ENCODE measurements at regions not wholly inside any gene's neighbourhood (a gene's known extent, or its start where the extent isn't known, plus 50 kb on each side); places are given as distances from the start of the nearest gene placed in this dataset.
"Not testable (repeated sequence)": the region's sequence is repeated elsewhere in the genome, so short reads cannot be mapped to it uniquely, and the experiment has no call there.

DNA sequence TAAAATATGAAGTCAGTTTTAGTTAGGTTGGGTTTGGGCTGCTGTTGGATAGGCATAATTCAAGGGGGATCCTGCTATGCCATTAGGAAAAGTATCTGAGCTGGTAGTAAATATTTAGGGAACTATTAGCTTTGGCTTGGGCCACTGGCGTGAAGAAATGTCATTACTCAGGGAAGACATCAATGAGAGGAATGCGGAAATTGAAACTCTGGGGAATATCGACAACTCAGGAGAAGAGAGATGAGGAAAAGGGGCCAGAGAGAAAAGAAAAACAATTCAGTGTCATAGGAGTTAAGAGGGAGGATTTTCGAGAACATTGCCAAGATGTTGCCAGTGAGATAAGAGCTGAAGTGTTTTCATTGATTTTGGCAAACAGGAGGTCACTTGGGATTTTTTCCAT is 149.7 kb upstream of the PARD3B start:
- no peaks in the 10 kb centered on the region for H3K36me3 ChIP-seq
- H3K4me1 ChIP-seq, result no peaks in the 10 kb centered on the region
- intact Hi-C loops (cut with DNase I), result no loop called here
- WGBS, result 82% methylated on average over 4 of the region's 4 CpGs
- no peak for DNase-seq (ENCODE audit: extremely low spot score)
- no peaks in the 10 kb centered on the region for H3K27me3 ChIP-seq
- H3K4me3 ChIP-seq, result no peak overlapping the region
- no peak for TF ChIP-seq EP300 (IDR thresholded peaks at IDR 0.05)
- TF ChIP-seq POLR2A (IDR thresholded peaks at IDR 0.05; ENCODE audit: low read depth), result no peak
- no peak for TF ChIP-seq CTCF (IDR thresholded peaks at IDR 0.05)
- no peak for TF ChIP-seq POLR2AphosphoS5 (IDR thresholded peaks at IDR 0.05)
- H3K9me3 ChIP-seq, result no peaks in the 10 kb centered on the region
- no peak overlapping the region for H3K27ac ChIP-seq (replicated peaks in 1 of 4)

DNA sequence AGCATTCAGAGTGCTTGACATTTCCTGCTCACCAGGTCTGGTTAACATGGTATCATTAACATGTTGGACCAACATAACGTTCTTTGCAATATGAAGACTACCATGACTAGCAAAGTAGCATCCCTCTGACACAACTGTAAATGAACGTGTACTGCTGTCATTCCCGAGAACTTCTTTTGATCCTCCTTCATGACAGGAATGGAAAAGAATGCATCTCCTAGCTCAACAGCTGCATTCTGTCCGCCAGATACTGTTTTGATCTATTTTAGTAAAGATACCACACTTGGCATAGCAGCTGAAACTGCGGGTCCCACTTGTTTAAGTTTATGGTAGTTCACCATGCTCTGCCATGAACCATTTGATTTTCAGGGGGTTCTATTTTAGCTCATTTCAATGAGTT is 144.2 kb upstream of the PARD3B start:
- DNase-seq (ENCODE audit: extremely low spot score), result no peak
- no peak overlapping the region for H3K4me3 ChIP-seq
- WGBS, result 79% methylated on average over 5 of the region's 5 CpGs
- H3K4me1 ChIP-seq, result no peaks in the 10 kb centered on the region
- no peak overlapping the region for H3K27ac ChIP-seq (replicated peaks in 1 of 4)
- TF ChIP-seq EP300 (IDR thresholded peaks at IDR 0.05), result no peak
- no peak for TF ChIP-seq CTCF (IDR thresholded peaks at IDR 0.05)
- TF ChIP-seq POLR2AphosphoS5 (IDR thresholded peaks at IDR 0.05), result no peak
- TF ChIP-seq POLR2A (IDR thresholded peaks at IDR 0.05; ENCODE audit: low read depth), result no peak
- H3K36me3 ChIP-seq, result no peaks in the 10 kb centered on the region
- no peaks in the 10 kb centered on the region for H3K9me3 ChIP-seq
- intact Hi-C loops (cut with DNase I), result no loop called here
- no peaks in the 10 kb centered on the region for H3K27me3 ChIP-seq

DNA sequence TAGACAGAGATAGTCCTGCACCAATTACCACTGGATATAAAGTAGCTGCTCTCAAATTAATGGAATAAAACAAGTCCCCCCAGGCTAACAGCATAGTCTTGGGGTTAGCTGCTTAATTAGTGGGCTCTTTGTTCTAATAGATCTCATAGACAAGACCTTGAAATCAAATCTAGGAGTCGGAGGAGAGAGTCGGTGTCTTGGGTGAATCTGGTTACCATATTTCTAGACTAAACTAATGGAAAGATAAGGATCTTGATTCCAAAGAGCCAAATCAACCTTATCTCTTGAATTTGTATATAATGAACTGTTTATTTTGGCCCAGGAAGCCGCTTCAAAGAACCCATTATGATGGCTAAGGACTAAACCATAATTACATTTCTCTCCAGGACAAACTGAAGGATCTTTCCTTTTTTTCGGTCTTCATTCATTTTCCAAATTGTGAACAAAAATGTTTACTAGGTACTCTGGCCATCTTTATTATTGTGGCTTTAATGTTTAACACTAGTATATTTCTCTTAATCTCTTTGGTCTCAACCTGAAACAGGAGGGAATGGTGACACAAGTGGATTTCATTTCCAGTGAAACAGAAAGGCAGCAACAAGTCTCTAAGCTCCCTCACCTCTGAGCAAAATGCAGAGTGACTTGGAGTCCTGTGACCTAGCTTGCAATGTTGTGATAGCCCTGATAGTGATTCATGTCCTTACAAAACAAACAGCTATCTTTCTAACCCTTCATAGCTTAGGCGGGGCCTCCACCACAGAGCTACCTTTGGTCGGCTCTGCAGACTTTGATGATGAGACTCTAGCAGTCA is 137.9 kb upstream of the PARD3B start:
- Histone ChIP-seq H3K36me3 (no peaks in the 10 kb centered on the region), H3K4me3 (no peak overlapping the region), H3K9me3 (no peaks in the 10 kb centered on the region), H3K27me3 (no peaks in the 10 kb centered on the region), H3K27ac (replicated peaks in 1 of 4) (no peak overlapping the region), H3K4me1 (peaks cover 0 to 10% (median 2%) of the 10 kb centered on the region in 4 donors)
- no peak for DNase-seq (ENCODE audit: extremely low spot score)
- 86% methylated on average over 6 of the region's 6 CpGs for WGBS
- intact Hi-C loops (cut with DNase I), result no loop called here
- TF ChIP-seq CTCF (IDR thresholded peaks at IDR 0.05) (no peak), POLR2AphosphoS5 (IDR thresholded peaks at IDR 0.05) (no peak), POLR2A (IDR thresholded peaks at IDR 0.05; ENCODE audit: low read depth) (no peak), EP300 (IDR thresholded peaks at IDR 0.05) (no peak)

DNA sequence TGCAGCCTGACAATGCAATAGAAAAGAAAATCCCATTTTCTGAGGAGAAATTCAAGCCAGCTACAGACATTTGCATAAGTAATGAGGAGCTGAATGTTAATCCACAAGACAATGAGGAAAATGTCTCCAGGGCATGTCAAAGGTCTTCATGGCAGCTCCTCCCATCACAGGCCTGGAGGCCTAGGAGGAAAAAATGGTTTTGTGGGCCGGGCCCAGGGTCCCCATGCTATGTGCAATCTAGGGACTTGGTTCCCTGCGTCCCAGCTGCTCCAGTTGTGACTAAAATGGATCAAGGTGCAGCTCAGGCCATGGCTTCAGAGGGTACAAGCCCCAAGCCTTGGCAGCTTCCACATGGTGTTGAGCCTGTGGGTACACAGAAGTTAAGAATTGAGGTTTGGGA is 132.5 kb upstream of the PARD3B start:
- WGBS, result 59% methylated on average over 2 of the region's 2 CpGs
- DNase-seq (ENCODE audit: extremely low spot score); intact Hi-C loops (cut with DNase I); H3K27me3 ChIP-seq; H3K4me3 ChIP-seq; H3K9me3 ChIP-seq; H3K36me3 ChIP-seq; H3K27ac ChIP-seq (replicated peaks in 1 of 4): not testable (repeated sequence)
- peaks cover 0 to 10% (median 2%) of the 10 kb centered on the region in 4 donors for H3K4me1 ChIP-seq

- intact Hi-C loops (cut with DNase I), result no loop called here
- H3K9me3 ChIP-seq, result no peaks in the 10 kb centered on the region
- H3K27ac ChIP-seq (replicated peaks in 1 of 4), result no peak overlapping the region
- DNase-seq (ENCODE audit: extremely low spot score), result no peak
- no peaks in the 10 kb centered on the region for H3K4me1 ChIP-seq
- H3K36me3 ChIP-seq, result no peaks in the 10 kb centered on the region
- H3K4me3 ChIP-seq, result no peak overlapping the region
- 89% methylated on average over 7 of the region's 7 CpGs for WGBS
- TF ChIP-seq EP300 (IDR thresholded peaks at IDR 0.05), result no peak
- TF ChIP-seq POLR2AphosphoS5 (IDR thresholded peaks at IDR 0.05), result no peak
- TF ChIP-seq CTCF (IDR thresholded peaks at IDR 0.05), result no peak
- no peak for TF ChIP-seq POLR2A (IDR thresholded peaks at IDR 0.05; ENCODE audit: low read depth)
- H3K27me3 ChIP-seq, result no peaks in the 10 kb centered on the region
Measured at GRCh38 chr2:204415406-204416181, 129.7 kb upstream of the PARD3B start.

Data from esophagus muscularis mucosa (tissue), 4 donors.